Transverse colon (tissue), 4 donors: ENCODE measurements at regions not wholly inside any gene's neighbourhood (a gene's known extent, or its start where the extent isn't known, plus 50 kb on each side); places are given as distances from the start of the nearest gene placed in this dataset.

Source experiments
- DNase-seq: peaks from one replicate; pipeline ENCODE4 v3.0.0-alpha.2; 2019
- H3K27ac ChIP-seq, 4 donors: fragments of 200-600 bp; sonication (generic); 2 replicates each; pipeline ENCODE4 v1.5.1; 2016 to 2018; ENCODE audit warnings: inconsistent platforms in 4 of 4
- H3K27me3 ChIP-seq: fragments of 200-600 bp; sonication (generic); 2 replicates; pipeline ENCODE4 v1.5.1; 2017; ENCODE audit warnings: inconsistent platforms
- H3K36me3 ChIP-seq, 4 donors: fragments of 200-600 bp; sonication (generic); 2 replicates each; pipeline ENCODE4 v1.5.1; 2017 to 2019; ENCODE audit warnings: inconsistent platforms in 4 of 4
- H3K4me1 ChIP-seq, 4 donors: fragments of 200-600 bp; sonication (generic); 2 replicates each; pipeline ENCODE4 v1.5.1; 2017 to 2020; ENCODE audit warnings: inconsistent platforms in 4 of 4
- H3K4me3 ChIP-seq, 4 donors: fragments of 200-600 bp; sonication (generic); 1 replicate in 1 of 4; 2 replicates in 3 of 4; pipeline versions ENCODE4 v1.5.1 to v1.6.1; 2017 to 2019; ENCODE audit warnings: inconsistent platforms in 4 of 4
- H3K9me3 ChIP-seq, 2 donors: fragments of 200-600 bp; sonication (generic); 2 replicates each; pipeline ENCODE4 v1.5.1; 2017 to 2019; ENCODE audit warnings: inconsistent platforms in 2 of 2
- CTCF ChIP-seq, 5 experiments: fragments of 200-600 bp in 3 of 5; fragments of 450-650 bp in 2 of 5; sonication (generic) in 3 of 5; IDR thresholded peaks; 1 replicate in 2 of 5; 2 replicates in 3 of 5; pipeline ENCODE4 v1.5.1; 2016 to 2017; ENCODE audit warnings: antibody characterized with exemption in 5 of 5, inconsistent platforms in 3 of 5, mild to moderate bottlenecking in 2 of 5, moderate library complexity in 1 of 5
- EP300 ChIP-seq: sonication (generic); formaldehyde crosslinking; IDR thresholded peaks from one replicate; pipeline ENCODE4 v1.6.1; 2017; ENCODE audit warnings: antibody characterized with exemption, low read depth
- POLR2A ChIP-seq: fragments of 450-650 bp; IDR thresholded peaks from one replicate; pipeline ENCODE4 v1.6.1; 2016; ENCODE audit warnings: antibody characterized with exemption, mild to moderate bottlenecking, moderate library complexity
- POLR2AphosphoS5 ChIP-seq, 3 donors: sonication (generic); formaldehyde crosslinking; IDR thresholded peaks; one replicate each; pipeline ENCODE4 v1.6.1; 2016; ENCODE audit warnings: antibody characterized with exemption in 3 of 3
- WGBS, 2 donors: methylation state at CpG; one replicate each; pipeline ENCODE4 v1.1.5; 2018; ENCODE audit warnings: low coverage in 1 of 2; 5-methylcytosine and 5-hydroxymethylcytosine counted together
- in situ Hi-C, 4 donors: fragments of 200-750 bp; cut with MboI; loops; one replicate each; pipeline versions ENCODE4 v1.15.0 to v1.15.1; 2017; ENCODE audit warnings: low sequenced_read_pairs in 3 of 4, low pct_ligation_motif_present in 1 of 4, low pct_unique_long_range_greater_than_20kb in 1 of 4
- intact Hi-C: fragments of 100-400 bp; cut with DNase I; formaldehyde crosslinking; loops from one replicate; pipeline ENCODE4 v1.15.1; 2023; ENCODE audit warnings: low total_unique reads

GRCh38 chr11:46223252-46223513 is 54.3 kb upstream of the CREB3L1 start:
- in situ Hi-C loops = no loop called here
- no peak for DNase-seq

GRCh38 chr11:46222490-46223251 is 54.8 kb upstream of the CREB3L1 start:
- intact Hi-C loops = no loop called here
- Histone ChIP-seq H3K27ac (peak overlapping the region in 1 of 4 donors; percentile 5), H3K36me3 (no peaks in the 10 kb centered on the region), H3K27me3 (no peaks in the 10 kb centered on the region), H3K9me3 (no peaks in the 10 kb centered on the region), H3K4me1 (peaks cover 0 to 7% (median 3%) of the 10 kb centered on the region in 4 donors), H3K4me3 (no peak overlapping the region)
- in situ Hi-C loops = no loop called here
- TF ChIP-seq EP300 (no peak), CTCF (IDR thresholded peaks at IDR 0.05) (no peak), POLR2A (no peak), POLR2AphosphoS5 (IDR thresholded peaks at IDR 0.05) (no peak)
- no peak for DNase-seq
- WGBS, 2 donors = 40 to 50% methylated on average over 5 of the region's 5 CpGs

More at GRCh38 chr11:46223252-46223513, 54.3 kb upstream of the CREB3L1 start:
- H3K4me1 ChIP-seq = peaks cover 0 to 7% (median 3%) of the 10 kb centered on the region in 4 donors
- TF ChIP-seq EP300 (no peak), CTCF (IDR thresholded peaks at IDR 0.05) (no peak), POLR2AphosphoS5 (IDR thresholded peaks at IDR 0.05) (no peak), POLR2A (no peak)
- intact Hi-C loops = no loop called here
- WGBS, 2 donors = 57 to 63% methylated on average over 2 to 4 of the region's 4 CpGs
- no peak overlapping the region for H3K4me3 ChIP-seq
- H3K27me3 ChIP-seq = no peaks in the 10 kb centered on the region
- H3K36me3 ChIP-seq = no peaks in the 10 kb centered on the region
- H3K27ac ChIP-seq = peak overlapping the region in 1 of 4 donors; percentile 5
- H3K9me3 ChIP-seq = no peaks in the 10 kb centered on the region

GRCh38 chr11:46220313-46220712 is 57.1 kb upstream of the CREB3L1 start:
- WGBS, 2 donors = 81 to 100% methylated on average over 1 to 3 of the region's 3 CpGs
- in situ Hi-C loops = no loop called here

GRCh38 chr11:46216765-46217089 is 60.7 kb upstream of the CREB3L1 start:
- no peak overlapping the region for H3K4me3 ChIP-seq
- H3K4me1 ChIP-seq = peaks cover 0 to 9% (median 4%) of the 10 kb centered on the region in 4 donors
- in situ Hi-C loops (no loop called here), intact Hi-C loops (loop anchor here (5.0 kb wide), 1 partner anchor 259 kb away; no protein-coding TSS in a partner anchor)
- no peak for DNase-seq
- no peak overlapping the region for H3K27ac ChIP-seq
- no peak for TF ChIP-seq CTCF (IDR thresholded peaks at IDR 0.05)
- TF ChIP-seq POLR2AphosphoS5 (IDR thresholded peaks at IDR 0.05) = no peak
- TF ChIP-seq POLR2A = no peak
- TF ChIP-seq EP300 = no peak
- H3K27me3 ChIP-seq = no peaks in the 10 kb centered on the region
- 69 to 76% methylated on average over 5 to 6 of the region's 6 CpGs for WGBS, 2 donors
- H3K9me3 ChIP-seq = no peaks in the 10 kb centered on the region
- H3K36me3 ChIP-seq = no peaks in the 10 kb centered on the region

More at GRCh38 chr11:46220313-46220712, 57.1 kb upstream of the CREB3L1 start:
- peaks cover 0 to 7% (median 3%) of the 10 kb centered on the region in 4 donors for H3K4me1 ChIP-seq
- no peak overlapping the region for H3K4me3 ChIP-seq
- H3K9me3 ChIP-seq = no peaks in the 10 kb centered on the region
- intact Hi-C loops = no loop called here
- no peak overlapping the region for H3K27ac ChIP-seq
- TF ChIP-seq CTCF (IDR thresholded peaks at IDR 0.05) = no peak
- TF ChIP-seq EP300 = no peak
- TF ChIP-seq POLR2A = no peak
- TF ChIP-seq POLR2AphosphoS5 (IDR thresholded peaks at IDR 0.05) = no peak
- no peaks in the 10 kb centered on the region for H3K27me3 ChIP-seq
- H3K36me3 ChIP-seq = no peaks in the 10 kb centered on the region
- no peak for DNase-seq
